ENCODE measurements at regions not wholly inside any gene's neighbourhood (a gene's known extent, or its start where the extent isn't known, plus 50 kb on each side); places are given as distances from the start of the nearest gene placed in this dataset.

DNA sequence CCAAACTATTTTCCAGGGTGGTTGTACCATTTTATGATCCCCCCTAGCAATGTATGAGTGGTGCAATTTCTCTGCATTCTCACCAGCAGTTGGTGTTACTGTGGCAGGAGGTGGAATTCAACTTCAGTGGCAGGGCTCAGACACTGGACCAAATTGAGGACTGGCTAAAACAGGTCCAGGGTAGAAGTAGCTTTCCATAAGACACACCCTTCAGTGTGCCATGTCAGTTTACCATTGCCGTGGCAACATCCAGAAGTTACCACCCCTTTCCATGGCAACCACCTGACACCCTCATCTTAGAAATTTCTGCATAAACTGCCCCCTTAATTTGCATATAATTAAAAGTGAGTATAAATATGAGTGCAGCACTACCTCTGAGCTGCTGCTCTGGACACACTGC is 180.7 kb upstream of the GGTLC1 start:
- TF ChIP-seq, protein P1, sequence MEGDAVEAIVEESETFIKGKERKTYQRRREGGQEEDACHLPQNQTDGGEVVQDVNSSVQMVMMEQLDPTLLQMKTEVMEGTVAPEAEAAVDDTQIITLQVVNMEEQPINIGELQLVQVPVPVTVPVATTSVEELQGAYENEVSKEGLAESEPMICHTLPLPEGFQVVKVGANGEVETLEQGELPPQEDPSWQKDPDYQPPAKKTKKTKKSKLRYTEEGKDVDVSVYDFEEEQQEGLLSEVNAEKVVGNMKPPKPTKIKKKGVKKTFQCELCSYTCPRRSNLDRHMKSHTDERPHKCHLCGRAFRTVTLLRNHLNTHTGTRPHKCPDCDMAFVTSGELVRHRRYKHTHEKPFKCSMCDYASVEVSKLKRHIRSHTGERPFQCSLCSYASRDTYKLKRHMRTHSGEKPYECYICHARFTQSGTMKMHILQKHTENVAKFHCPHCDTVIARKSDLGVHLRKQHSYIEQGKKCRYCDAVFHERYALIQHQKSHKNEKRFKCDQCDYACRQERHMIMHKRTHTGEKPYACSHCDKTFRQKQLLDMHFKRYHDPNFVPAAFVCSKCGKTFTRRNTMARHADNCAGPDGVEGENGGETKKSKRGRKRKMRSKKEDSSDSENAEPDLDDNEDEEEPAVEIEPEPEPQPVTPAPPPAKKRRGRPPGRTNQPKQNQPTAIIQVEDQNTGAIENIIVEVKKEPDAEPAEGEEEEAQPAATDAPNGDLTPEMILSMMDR (IDR thresholded peaks at IDR 0.05): no peak
- no peak for TF ChIP-seq POLR2AphosphoS5 (IDR thresholded peaks at IDR 0.05)
- TF ChIP-seq POLR2A (IDR thresholded peaks at IDR 0.05): no peak

Measured in prostate gland (tissue), 2 donors.